ENCODE measurements at regions not wholly inside any gene's neighbourhood (a gene's known extent, or its start where the extent isn't known, plus 50 kb on each side); places are given as distances from the start of the nearest gene placed in this dataset.

DNA sequence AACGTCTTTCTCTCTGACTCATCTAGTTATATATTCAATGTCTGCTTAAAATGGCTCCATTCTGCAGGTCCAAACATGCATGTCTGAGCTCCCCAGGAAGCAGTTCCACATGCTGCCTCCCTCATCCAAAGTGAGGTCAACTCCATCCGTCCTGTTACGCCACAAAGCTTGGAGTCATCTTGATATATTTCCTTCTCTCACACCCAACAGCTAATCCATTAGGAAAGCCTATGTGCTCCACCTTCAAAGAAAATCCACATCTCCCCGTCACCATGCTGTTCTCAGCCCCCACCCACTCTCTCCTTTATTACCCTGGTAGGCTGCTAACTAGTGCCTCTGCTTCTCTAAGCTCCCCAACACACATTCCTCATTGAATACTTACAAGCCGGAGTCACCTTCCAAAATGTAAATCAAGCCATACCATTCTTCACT is 130.2 kb upstream of the SYNDIG1 start:
- DNase-seq (ENCODE audit: insufficient read length, low spot score) (no peak), FAIRE-seq (no peak)

DNA sequence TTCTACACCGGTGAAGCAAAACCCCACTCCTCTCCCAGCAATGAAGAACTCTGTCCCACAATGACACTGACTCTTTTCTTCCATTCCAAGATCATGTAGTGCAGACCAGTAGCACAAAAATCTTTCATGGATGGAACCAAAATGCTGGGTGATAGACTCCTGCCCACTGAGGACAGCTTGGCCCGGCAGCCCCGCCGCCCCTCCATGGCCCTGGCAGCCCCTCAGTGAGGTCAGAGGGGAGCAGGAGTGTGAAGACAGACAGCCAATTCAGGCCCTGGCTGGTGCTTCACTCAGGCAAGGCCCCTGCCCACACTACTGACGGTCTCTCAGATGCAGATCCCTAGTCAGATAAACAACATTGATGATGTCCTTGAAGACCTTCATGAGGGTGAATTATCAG is 131.9 kb upstream of the SYNDIG1 start:
- DNase-seq (ENCODE audit: insufficient read length, low spot score): no peak
- no peak for FAIRE-seq

DNA sequence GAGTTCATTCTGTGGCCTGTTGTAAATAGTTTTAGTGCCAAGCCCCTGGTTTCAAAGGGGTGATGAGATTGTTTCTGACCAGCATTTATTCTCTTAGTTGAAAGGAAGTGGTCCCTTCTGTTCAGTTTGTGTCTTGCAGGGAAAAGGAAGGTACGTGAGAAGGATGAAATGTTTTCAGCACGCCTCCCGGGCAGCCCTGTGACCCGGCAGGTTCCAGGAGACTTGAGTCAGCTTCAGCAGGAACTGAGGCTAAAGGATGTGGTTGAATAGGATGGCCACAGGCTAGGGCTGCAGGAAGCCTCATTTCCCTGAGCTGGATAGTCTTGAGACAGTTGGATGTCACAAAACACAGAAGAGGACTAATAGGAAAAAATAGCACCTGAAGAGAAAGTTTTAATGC is 132.4 kb upstream of the SYNDIG1 start:
- no peak for FAIRE-seq
- no peak for DNase-seq (ENCODE audit: insufficient read length, low spot score)

DNA sequence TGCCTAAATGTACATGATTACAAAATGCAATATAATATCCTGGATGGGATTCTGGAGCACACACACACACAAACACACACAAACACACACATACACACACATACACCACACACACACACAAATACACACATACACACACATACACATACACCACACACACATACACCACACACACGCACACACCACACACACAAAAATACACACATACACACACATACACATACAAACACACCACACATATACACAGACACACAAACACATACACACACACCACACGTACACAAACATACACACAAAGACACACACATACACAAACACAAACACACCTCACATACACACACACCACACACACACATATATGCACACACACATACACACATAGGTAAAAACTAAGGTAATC is 134.6 kb upstream of the SYNDIG1 start:
- FAIRE-seq: no peak
- DNase-seq (ENCODE audit: insufficient read length, low spot score): no peak

DNA sequence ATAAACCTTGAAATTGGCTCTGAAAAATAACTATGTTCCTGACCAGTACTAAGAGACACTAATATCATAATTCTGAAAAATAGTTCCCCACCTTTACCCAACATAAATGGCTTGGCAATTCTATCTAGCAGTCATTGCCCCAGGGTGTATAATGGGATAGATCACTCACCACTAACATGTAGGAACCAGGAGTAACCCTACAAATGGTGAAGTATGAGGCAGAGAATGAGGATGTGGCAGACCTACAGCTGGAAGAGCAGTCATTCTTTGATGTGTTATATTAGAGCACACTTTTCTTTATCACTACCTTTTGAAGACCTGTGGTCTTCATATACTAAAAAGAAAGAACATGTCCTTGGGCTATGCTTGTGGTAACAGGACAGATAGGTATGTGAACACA is 136.5 kb upstream of the SYNDIG1 start:
- no peak for FAIRE-seq

DNA sequence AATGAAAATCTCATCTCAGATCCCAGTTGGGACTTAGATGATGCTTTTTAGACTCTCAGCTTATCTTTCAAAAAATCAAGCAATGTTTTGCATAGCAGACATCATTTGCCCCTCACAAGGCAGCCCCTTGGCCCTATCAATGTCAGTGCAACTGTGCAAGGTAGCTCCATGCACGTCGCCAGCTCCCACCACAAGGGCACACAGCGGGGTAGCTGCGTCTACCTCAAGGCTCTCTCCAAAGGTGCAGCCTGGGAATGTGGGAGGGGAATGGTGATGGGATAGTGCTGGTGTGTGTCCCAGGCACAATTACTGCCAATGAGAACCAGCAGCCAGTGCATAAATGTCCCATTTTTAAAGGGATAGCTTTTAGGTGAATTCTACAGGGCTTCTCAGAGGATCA is 137.5 kb upstream of the SYNDIG1 start:
- no peak for FAIRE-seq
- DNase-seq (ENCODE audit: insufficient read length, low spot score): no peak

More for the DNA sequence above, 136.5 kb upstream of the SYNDIG1 start:
- DNase-seq (ENCODE audit: insufficient read length, low spot score): no peak

DNA sequence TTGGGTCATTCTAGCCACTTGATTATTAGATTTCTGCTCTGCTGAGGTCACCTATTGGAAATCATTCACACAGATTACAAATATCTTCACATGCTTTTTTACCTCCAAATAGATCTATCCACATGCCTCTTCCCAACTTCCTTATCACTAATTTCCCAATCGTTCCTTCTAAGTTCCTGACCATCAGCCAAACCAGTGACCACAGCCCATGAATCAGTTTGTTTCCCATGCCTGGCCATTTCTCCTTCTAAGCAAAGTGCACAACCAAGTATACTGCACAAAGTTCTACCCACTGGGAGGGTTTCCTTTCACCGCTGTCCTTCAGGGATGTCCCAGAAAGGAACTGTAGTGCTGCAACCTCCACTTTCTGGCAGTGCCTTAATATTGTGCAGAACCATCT is 140.5 kb upstream of the SYNDIG1 start:
- FAIRE-seq (no peak), DNase-seq (ENCODE audit: insufficient read length, low spot score) (no peak)

DNA sequence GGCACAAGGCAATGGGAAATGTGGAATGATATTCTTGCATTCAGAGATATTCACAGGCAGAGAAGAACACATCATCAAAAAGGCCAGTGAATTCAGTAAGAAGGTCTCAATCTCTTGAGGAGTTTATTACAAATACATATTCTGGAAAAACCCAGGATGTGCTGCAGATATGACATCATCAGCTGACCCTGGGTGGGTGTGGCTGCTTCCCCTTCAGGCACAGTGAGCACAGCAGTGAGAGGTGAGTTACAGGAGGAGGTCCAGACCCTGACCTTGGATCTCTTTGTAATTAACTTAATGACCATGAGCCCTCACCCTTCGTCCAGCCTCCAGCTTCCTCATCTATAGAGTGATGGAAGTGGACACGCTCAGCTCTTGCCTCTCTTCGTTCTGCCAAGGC is 147.5 kb upstream of the SYNDIG1 start:
- FAIRE-seq: no peak
- DNase-seq (ENCODE audit: insufficient read length, low spot score): no peak

DNA sequence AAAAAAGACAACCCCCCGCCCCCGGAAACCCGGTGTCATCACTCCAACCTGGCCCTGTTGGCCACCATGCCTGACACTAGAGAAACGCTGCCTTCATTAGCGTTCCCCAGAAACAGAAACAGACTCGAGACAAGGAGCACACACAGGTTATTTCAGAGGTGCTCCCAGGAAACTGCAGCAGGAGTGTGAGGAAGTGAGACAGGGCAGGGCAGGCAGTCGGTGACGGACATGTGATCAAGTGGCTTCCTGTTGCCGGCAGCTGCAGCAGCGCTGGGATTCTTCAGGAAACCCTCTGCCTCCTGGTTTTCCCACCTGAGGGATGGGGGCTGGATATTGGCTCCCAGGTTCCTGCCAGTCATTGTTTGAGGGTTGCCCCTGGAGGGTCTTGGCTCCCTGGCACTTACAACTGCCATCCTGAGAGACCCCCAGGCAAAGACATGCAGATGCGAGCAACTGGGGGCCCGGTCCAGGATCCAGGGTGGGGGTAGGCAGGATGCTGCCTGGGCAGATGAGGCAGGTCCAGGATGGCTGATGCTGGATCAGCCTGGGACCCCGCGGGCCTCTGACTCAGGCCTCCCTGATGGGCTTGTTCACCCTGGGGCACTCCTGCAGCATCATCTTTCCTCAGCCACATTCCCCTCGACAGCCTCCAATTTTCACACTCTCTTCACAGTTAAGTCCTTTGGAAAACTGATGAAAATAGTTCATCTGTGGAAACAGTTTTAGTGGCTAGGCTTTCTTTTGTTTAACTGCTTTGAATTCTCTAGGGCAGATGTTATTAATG is 150.7 kb upstream of the SYNDIG1 start:
- DNase-seq (ENCODE audit: insufficient read length, low spot score) (no peak), FAIRE-seq (no peak)

DNA sequence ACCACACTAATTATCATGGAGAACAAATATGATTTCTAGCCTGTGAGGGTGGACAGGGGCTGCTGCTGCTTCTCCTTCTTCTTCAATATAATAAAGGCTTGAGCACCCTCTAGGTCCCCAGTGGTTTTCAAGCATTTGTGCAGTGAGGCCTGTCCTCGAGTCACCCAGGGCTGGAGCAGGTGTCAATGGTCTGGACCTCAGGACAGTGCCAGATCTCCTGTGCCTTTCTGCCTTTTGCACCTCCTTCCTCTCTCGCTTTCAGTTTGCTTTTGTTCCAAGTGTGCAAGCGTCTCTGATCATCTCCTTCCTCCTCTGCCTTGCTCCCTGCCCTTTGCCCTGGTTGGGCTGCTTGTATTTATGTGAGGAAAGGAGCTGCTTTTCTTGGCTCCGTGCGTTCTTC is 152.2 kb upstream of the SYNDIG1 start:
- FAIRE-seq: no peak
- DNase-seq (ENCODE audit: insufficient read length, low spot score): no peak

DNA sequence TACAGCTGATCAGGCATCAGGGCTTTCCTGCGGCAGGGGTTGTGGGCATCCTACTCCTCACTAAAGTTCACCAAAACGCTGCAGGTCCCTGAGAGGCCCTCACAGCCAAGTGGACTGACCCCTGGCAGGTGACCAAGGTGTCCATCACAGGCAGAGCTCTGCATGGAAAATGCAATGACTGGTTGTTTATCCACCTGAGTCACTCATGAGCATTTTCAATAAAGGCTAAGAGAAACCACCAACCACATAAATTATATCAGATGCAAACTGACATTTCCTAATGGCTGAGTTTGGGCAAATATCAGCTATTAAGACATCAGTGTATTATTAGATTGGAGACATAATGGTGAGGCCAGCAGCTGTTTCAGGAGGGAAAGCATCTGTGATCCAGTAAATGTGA is 152.7 kb upstream of the SYNDIG1 start:
- DNase-seq (ENCODE audit: insufficient read length, low spot score) (no peak), FAIRE-seq (no peak)

DNA sequence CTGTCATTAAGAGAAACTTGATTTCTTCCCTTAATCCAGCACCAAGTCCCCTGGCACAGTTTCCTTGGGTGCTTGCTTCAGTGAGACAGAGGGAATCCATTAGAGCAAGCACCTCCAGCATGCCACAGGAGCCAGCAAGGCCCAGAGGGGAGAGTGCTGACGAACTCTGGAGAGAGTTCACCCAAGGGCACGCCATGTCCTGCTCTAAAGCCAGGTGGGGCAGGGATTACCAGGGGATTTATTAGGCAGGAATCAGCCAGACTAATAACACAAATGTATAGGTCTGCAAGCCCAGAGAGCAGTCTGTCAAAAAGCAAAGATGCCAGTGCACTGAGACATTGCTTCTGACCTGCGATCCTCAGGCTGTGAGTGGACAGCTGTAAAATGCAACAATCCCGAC is 155.4 kb upstream of the SYNDIG1 start:
- no peak for FAIRE-seq

DNA sequence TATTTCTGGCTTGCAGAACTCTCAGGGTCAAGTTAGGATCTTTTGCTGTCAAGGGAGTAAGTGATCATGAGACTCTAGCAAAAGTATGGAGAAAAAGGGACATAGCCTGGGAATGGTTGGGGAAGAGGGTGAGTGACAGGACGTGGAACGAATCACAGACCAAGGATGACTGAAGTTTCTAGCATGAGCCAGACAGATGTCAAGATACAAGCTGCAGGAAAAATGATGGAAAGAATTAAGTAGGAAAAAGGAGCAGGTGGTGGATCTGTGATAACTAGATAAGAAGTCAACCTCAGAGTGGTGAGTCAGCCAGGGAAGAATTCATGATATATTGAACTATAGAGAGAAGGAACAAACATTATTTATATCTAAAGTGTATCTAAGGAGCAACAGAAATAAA is 159.8 kb upstream of the SYNDIG1 start:
- no peak for FAIRE-seq
- no peak for DNase-seq (ENCODE audit: insufficient read length, low spot score)

More for the DNA sequence above, 155.4 kb upstream of the SYNDIG1 start:
- no peak for DNase-seq (ENCODE audit: insufficient read length, low spot score)

DNA sequence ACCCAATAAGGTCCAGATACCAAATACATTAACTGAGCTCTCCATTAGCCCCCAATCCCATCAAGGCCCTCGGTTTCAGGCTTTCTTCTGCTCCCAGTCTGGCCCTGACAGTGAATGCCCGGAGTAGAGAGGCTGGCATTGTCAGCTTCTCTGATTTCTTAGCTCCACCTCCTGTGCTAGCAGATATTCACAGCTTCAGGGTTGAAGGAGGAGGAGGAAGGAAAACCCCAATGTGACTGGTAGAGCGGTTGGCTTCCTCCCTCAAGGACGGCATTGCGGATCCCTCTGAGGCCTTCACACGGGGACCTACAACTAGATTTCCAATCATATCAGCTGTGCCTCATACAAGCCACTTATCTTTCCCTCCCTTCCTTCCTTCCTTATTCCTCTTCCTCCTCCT is 164.1 kb upstream of the SYNDIG1 start:
- no peak for FAIRE-seq
- DNase-seq (ENCODE audit: insufficient read length, low spot score): no peak

DNA sequence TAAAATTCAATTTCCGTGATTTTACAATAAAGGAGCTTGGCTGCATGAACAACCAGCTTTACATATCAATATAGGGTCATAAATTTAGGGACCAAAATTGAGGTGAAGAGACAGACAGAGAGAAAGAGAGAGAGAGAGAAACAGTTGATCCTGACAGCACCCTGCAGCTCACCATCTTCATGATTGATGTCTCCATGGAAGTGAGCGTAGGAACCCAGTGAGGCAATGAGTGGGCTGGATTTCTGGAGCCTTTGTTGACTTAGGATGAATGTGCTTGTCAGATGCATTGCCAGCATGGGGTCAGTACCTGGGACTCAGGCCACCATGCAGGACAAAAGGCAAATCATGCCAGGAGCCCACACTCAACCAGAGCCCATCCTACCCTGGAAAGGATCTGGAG is 165.1 kb upstream of the SYNDIG1 start:
- DNase-seq (ENCODE audit: insufficient read length, low spot score): no peak
- FAIRE-seq: no peak

DNA sequence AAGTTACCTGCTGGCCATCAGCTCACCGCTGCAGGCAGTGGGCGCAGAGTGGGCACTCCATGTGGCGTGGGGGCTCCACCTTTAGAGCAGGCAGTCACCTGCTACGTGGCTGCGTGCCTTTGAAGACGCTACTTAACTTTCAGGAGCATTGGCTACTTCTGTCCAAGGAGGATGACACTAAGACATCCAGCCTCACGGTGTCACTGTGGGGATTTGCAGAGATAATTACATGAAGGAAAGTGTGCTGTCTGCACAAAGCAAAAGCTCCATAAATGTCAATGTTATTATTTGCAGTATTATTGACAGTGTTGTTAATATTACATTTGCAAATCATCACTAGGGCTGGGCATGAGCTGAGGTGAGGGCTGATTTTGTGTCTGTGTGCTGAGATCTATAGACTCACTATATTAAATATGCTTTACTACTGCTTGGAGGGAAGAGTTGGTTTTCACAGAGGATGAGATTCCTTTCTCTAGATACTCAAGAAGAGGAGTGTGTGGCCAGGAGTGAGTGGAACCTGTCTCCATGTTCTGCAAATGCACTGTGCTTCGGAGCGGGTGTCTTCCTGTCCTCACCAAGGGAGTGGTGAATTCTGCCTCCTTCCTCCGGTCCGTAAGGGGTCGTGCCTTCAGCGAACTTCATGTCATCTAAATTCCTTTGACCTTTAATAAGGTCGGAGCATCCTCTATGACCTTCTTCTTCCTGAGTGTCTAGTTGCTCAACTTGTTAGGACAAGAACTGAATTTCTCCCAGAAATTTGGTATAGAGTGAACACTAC is 165.8 kb upstream of the SYNDIG1 start:
- DNase-seq (ENCODE audit: insufficient read length, low spot score) (no peak), FAIRE-seq (no peak)

DNA sequence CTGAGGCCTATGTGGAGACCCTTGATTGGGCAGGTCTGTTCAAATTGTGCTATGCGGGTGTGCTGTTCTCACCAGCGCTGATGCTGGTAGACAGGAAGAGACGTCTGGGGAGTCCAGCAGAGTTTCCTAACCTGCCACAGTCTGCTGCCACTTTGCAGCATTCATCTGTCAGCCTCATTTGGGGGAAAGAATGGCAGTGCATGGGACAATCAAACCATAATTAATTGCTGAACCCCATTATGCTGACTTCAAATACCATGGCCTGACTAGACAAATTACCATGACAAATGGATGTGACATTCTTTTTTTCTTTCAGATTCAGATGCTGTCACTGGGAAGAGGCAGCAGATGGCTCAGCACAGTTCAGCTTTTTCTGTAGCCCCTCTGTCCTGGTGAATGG is 171.4 kb upstream of the SYNDIG1 start:
- FAIRE-seq (no peak), DNase-seq (ENCODE audit: insufficient read length, low spot score) (no peak)

DNA sequence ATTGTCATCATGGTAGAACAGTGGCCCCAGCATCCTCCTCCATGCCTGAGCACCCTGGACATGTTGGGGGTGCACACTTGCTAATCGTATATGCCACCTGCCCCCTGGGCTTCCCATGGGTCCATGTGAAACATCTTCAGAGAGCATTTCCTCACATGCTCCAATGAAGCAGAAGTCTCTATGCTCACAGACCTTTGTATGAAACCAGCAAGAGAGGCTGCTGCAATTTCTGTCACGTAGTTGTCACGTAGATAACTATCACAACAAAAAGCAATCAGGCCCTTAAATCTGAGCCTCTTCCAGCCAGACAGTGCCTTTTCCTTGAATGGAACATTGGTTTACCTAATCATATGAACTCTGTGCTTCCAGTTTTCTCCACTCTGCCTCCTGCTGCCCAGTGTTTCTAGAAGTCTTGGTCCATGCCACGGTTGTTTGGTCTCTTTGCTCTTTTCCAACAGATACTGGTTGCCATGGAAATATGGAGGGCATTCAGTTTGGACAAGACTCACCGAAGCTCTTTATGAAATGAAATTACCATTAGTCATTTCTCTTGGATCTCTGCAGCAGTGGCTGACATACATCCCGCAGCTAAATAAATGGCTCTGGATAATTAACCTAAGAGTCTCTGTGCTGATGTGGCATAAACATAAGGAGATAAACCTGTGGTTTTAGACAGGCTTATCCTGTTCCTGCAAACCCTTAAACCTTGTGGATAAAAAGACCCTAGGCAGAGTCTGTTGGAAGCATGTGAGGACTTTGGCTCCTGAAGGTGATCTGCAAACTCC is 172.8 kb upstream of the SYNDIG1 start:
- DNase-seq (ENCODE audit: insufficient read length, low spot score) (no peak), FAIRE-seq (no peak)

DNA sequence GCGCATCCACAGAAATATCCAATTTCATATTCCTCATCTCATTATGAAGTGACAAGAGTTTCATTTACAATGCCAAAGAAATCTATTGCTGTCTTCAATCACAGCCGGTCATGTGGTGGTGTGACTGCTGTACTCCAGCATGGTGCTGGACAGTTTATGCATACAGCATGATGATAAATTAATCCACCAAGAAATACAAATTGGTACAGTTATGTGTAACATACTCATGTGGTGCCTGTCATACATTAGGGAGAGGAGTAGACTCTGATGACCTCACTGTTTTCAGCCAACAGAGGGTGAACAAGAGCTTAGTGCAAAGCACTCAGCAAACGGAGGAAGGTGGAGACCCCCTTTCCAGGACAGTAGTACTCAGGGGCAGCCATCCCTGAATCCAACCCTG is 178.4 kb upstream of the SYNDIG1 start:
- DNase-seq (ENCODE audit: insufficient read length, low spot score): no peak
- FAIRE-seq: no peak

DNA sequence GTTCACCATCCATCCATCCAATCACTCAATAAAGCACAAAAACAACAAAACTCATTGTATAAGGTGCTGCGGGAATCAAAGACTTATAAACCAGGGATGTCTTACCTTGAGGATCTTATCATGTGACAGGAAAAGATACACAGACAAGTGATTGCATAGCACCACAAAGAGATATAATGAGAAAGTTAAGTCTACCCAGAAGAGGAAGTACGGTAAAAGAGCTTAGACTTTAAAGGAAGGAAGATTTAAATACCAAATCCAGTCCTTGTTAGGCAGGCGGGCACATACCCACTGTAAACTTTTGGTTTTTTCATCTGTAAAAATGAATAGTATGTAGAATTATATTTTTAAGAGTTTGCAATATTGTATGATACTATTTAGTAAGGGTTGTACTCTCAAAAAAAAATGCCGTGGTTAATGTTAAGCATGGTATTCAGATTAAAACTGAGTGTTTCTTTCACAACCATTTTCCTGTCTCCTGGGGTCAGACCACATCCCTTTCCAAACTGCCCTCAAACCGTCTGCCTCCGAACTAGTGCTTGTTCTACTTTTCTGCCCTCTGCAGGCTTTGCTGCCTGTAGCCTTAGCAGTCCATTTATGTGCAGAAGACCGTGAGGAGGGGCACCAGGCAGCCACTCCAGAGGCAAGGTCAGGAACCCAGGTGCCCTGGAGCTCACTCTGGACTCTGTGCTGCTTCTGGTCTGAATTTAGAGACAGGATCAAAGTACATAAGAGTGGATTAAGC is 179.5 kb upstream of the SYNDIG1 start:
- DNase-seq (ENCODE audit: insufficient read length, low spot score) (no peak), FAIRE-seq (no peak)

DNA sequence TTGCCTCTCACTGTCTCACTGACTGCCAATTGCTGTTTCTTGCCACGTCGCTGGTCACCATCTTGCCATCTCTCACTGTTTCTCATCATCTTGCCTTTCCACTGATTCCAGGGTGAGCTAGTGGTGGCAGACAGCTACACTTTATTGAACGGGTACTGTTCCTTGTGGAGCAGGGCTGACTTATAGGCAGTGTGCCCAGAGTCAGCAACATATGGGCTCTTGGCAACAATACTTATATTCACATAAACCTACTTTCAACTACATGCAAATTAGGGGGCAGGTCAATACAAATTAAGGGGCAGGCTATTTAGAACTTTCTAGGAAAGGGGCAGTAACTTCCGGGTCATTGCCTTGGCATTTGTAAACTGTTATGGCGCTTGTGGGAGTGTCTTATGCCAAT is 186.2 kb upstream of the SYNDIG1 start:
- FAIRE-seq: no peak
- no peak for DNase-seq (ENCODE audit: insufficient read length, low spot score)

All from GM19239 (cell line).